Keratinocyte (primary cell): ENCODE measurements at regions not wholly inside any gene's neighbourhood (a gene's known extent, or its start where the extent isn't known, plus 50 kb on each side); places are given as distances from the start of the nearest gene placed in this dataset.

Experiments
- DNase-seq: peaks from one replicate; pipeline ENCODE4 v3.0.0-alpha.2; 2011; ENCODE audit warnings: low read depth, missing footprints, low spot score
- FAIRE-seq: peaks from 2 replicates; lab custom pipeline; 2011; peaks lifted over from hg19 to GRCh38; lab: Jason Lieb, UNC
- H2AFZ ChIP-seq: 2 replicates; pipeline ENCODE4 v1.6.0; 2012; ENCODE audit warnings: low read length, control low read depth, inconsistent platforms; ENCODE audit not compliant: control insufficient read depth
- H3K27ac ChIP-seq: 2 replicates; pipeline ENCODE4 v1.5.1; 2011; ENCODE audit warnings: low read length; ENCODE audit not compliant: control insufficient read depth, insufficient read depth
- H3K27me3 ChIP-seq: 3 replicates; pipeline ENCODE4 v1.6.0; 2011; ENCODE audit warnings: low read length; ENCODE audit not compliant: control insufficient read depth, insufficient read depth; ENCODE audit errors: extremely low read depth
- H3K36me3 ChIP-seq, 2 experiments: 2 replicates in 1 of 2; 3 replicates in 1 of 2; pipeline ENCODE4 v1.5.1; 2011; ENCODE audit warnings: low read length in 2 of 2, mild to moderate bottlenecking in 1 of 2; ENCODE audit not compliant: control insufficient read depth in 2 of 2, insufficient read depth in 2 of 2; ENCODE audit errors: extremely low read depth in 1 of 2
- H3K4me1 ChIP-seq: 3 replicates; pipeline ENCODE4 v1.5.1; 2011; ENCODE audit warnings: low read length; ENCODE audit not compliant: control insufficient read depth, insufficient read depth; ENCODE audit errors: extremely low read depth
- H3K4me2 ChIP-seq: 3 replicates; pipeline ENCODE4 v1.6.0; 2011; ENCODE audit warnings: low read depth, low read length; ENCODE audit not compliant: control insufficient read depth, insufficient read depth; ENCODE audit errors: extremely low read depth
- H3K4me3 ChIP-seq, 3 experiments: fragments of 200-600 bp in 1 of 3; sonication (generic) in 1 of 3; 2 replicates in 2 of 3; 3 replicates in 1 of 3; pipeline ENCODE4 v1.5.1; 2011 to 2016; ENCODE audit warnings: low read length in 3 of 3, mild to moderate bottlenecking in 3 of 3, control low read depth in 2 of 3, inconsistent platforms in 1 of 3, low read depth in 1 of 3, mixed read lengths in 1 of 3, mixed run types in 1 of 3, moderate library complexity in 1 of 3; ENCODE audit not compliant: control insufficient read depth in 2 of 3, insufficient read depth in 2 of 3; ENCODE audit errors: extremely low read depth in 1 of 3
- H3K79me2 ChIP-seq: 2 replicates; pipeline ENCODE4 v1.6.0; 2012; ENCODE audit warnings: low read length; ENCODE audit not compliant: control insufficient read depth, insufficient read depth
- H3K9ac ChIP-seq: 3 replicates; pipeline ENCODE4 v1.6.0; 2011; ENCODE audit warnings: low read length; ENCODE audit not compliant: control insufficient read depth, insufficient read depth; ENCODE audit errors: extremely low read depth
- H3K9me1 ChIP-seq: 3 replicates; pipeline ENCODE4 v1.6.0; 2011; ENCODE audit warnings: low read length; ENCODE audit not compliant: control insufficient read depth, insufficient read depth; ENCODE audit errors: extremely low read depth
- H3K9me3 ChIP-seq: 2 replicates; pipeline ENCODE4 v1.5.1; 2012; ENCODE audit warnings: low read depth, low read length; ENCODE audit not compliant: control insufficient read depth
- H4K20me1 ChIP-seq: 3 replicates; pipeline ENCODE4 v1.6.0; 2011; ENCODE audit warnings: low read length; ENCODE audit not compliant: control insufficient read depth, insufficient read depth; ENCODE audit errors: extremely low read depth
- CTCF ChIP-seq, 3 experiments: IDR thresholded peaks in 1 of 3; conservative IDR thresholded peaks in 1 of 3; optimal IDR thresholded peaks in 1 of 3; 2 replicates in 2 of 3; 3 replicates in 1 of 3; pipeline versions ENCODE3 to v1.5.1; 2011; ENCODE audit warnings: low read length in 3 of 3, mild to moderate bottlenecking in 3 of 3, moderate library complexity in 2 of 3, control low read depth in 1 of 3, inconsistent platforms in 1 of 3; ENCODE audit not compliant: insufficient read depth in 2 of 3; ENCODE audit errors: extremely low read depth in 1 of 3
- EZH2 ChIP-seq: IDR thresholded peaks from one replicate; pipeline ENCODE4 v1.6.1; 2012; ENCODE audit warnings: inconsistent platforms, mild to moderate bottlenecking, low read length, moderate library complexity
- dilution Hi-C: fragments of 300-500 bp; cut with MboI; formaldehyde crosslinking; loops from one replicate; pipeline ENCODE4 v1.7.0; 2020; ENCODE audit warnings: low sequenced_read_pairs; ENCODE audit not compliant: extremely low pct_ligation_motif_present

- TF ChIP-seq CTCF (optimal IDR thresholded peaks at IDR 0.05 in 1 of 3, IDR thresholded peaks at IDR 0.05 in 1 of 3, conservative IDR thresholded peaks at IDR 0.05 in 1 of 3; ENCODE audit: extremely low read depth in 1 of 3, insufficient read depth in 2 of 3, low read length in 3 of 3) (no peak), EZH2 (no peak)
- Histone ChIP-seq H3K9me3 (no peaks in the 10 kb centered on the region), H3K36me3 (no peaks in the 10 kb centered on the region), H3K27me3 (no peaks in the 10 kb centered on the region), H3K9ac (no peak overlapping the region), H3K4me3 (no peak overlapping the region), H3K4me2 (no peak overlapping the region), H3K27ac (no peak overlapping the region), H4K20me1 (no peaks in the 10 kb centered on the region), H3K4me1 (no peaks in the 10 kb centered on the region), H3K79me2 (no peaks in the 10 kb centered on the region), H2AFZ (no peak overlapping the region), H3K9me1 (no peaks in the 10 kb centered on the region)
- no peak for FAIRE-seq
- dilution Hi-C loops = no loop called here
- DNase-seq = no peak
Observed at GRCh38 chr2:237159006-237159911, 73.6 kb downstream of the COPS8 start.

- Histone ChIP-seq H3K4me1 (no peaks in the 10 kb centered on the region), H2AFZ (no peak overlapping the region), H3K36me3 (no peaks in the 10 kb centered on the region), H3K4me3 (no peak overlapping the region), H3K4me2 (no peak overlapping the region), H3K9me3 (no peaks in the 10 kb centered on the region), H3K79me2 (no peaks in the 10 kb centered on the region), H4K20me1 (no peaks in the 10 kb centered on the region), H3K27ac (no peak overlapping the region), H3K9ac (no peak overlapping the region), H3K27me3 (no peaks in the 10 kb centered on the region), H3K9me1 (no peaks in the 10 kb centered on the region)
- dilution Hi-C loops = no loop called here
- no peak for DNase-seq
- no peak for TF ChIP-seq CTCF (optimal IDR thresholded peaks at IDR 0.05 in 1 of 3, IDR thresholded peaks at IDR 0.05 in 1 of 3, conservative IDR thresholded peaks at IDR 0.05 in 1 of 3; ENCODE audit: extremely low read depth in 1 of 3, insufficient read depth in 2 of 3, low read length in 3 of 3)
- TF ChIP-seq EZH2 = no peak
- FAIRE-seq = no peak
Observed at GRCh38 chr2:237160271-237160919, 74.7 kb downstream of the COPS8 start.
